ENCODE measurements at regions not wholly inside any gene's neighbourhood (a gene's known extent, or its start where the extent isn't known, plus 50 kb on each side); places are given as distances from the start of the nearest gene placed in this dataset.

GRCh38 chr9:90469435-90469834 is 173.2 kb downstream of the DIRAS2 start:
- TF ChIP-seq, protein P1, sequence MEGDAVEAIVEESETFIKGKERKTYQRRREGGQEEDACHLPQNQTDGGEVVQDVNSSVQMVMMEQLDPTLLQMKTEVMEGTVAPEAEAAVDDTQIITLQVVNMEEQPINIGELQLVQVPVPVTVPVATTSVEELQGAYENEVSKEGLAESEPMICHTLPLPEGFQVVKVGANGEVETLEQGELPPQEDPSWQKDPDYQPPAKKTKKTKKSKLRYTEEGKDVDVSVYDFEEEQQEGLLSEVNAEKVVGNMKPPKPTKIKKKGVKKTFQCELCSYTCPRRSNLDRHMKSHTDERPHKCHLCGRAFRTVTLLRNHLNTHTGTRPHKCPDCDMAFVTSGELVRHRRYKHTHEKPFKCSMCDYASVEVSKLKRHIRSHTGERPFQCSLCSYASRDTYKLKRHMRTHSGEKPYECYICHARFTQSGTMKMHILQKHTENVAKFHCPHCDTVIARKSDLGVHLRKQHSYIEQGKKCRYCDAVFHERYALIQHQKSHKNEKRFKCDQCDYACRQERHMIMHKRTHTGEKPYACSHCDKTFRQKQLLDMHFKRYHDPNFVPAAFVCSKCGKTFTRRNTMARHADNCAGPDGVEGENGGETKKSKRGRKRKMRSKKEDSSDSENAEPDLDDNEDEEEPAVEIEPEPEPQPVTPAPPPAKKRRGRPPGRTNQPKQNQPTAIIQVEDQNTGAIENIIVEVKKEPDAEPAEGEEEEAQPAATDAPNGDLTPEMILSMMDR (IDR thresholded peaks at IDR 0.05 in 2 of 3, conservative IDR thresholded peaks at IDR 0.05 in 1 of 3; ENCODE audit: control insufficient read depth in 2 of 3, extremely low read depth in 1 of 3, insufficient read depth in 1 of 3, low read depth in 3 of 3, low read length in 3 of 3) = no peak
- TF ChIP-seq CREB1 (IDR thresholded peaks at IDR 0.05; ENCODE audit: low read depth) (no peak), ZBED1 (IDR thresholded peaks at IDR 0.05; ENCODE audit: borderline replicate concordance) (no peak), REST (IDR thresholded peaks at IDR 0.05; ENCODE audit: low read depth, low read length) (no peak), EGR1 (IDR thresholded peaks at IDR 0.05; ENCODE audit: borderline replicate concordance in 1 of 2, low read depth in 2 of 2, low read length in 2 of 2) (no peak), ZSCAN29 (IDR thresholded peaks at IDR 0.05) (no peak), CHD1 (IDR thresholded peaks at IDR 0.05; ENCODE audit: low read depth, low read length) (no peak), POLR2AphosphoS5 (IDR thresholded peaks at IDR 0.05; ENCODE audit: low read length) (no peak), SUZ12 (IDR thresholded peaks at IDR 0.05; ENCODE audit: unreplicated experiment) (no peak), USF2 (IDR thresholded peaks at IDR 0.05; ENCODE audit: borderline replicate concordance, low read depth, low read length) (no peak), RCOR1 (conservative IDR thresholded peaks at IDR 0.05; ENCODE audit: low read depth, low read length) (no peak), RAD21 (IDR thresholded peaks at IDR 0.05; ENCODE audit: insufficient read depth, low read depth, low read length) (no peak)
- TF ChIP-seq, protein P2, sequence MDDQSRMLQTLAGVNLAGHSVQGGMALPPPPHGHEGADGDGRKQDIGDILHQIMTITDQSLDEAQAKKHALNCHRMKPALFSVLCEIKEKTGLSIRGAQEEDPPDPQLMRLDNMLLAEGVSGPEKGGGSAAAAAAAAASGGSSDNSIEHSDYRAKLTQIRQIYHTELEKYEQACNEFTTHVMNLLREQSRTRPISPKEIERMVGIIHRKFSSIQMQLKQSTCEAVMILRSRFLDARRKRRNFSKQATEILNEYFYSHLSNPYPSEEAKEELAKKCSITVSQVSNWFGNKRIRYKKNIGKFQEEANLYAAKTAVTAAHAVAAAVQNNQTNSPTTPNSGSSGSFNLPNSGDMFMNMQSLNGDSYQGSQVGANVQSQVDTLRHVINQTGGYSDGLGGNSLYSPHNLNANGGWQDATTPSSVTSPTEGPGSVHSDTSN (IDR thresholded peaks at IDR 0.05; ENCODE audit: insufficient replicate concordance, low read depth, low read length) = no peak
